ENCODE measurements at regions not wholly inside any gene's neighbourhood (a gene's known extent, or its start where the extent isn't known, plus 50 kb on each side); places are given as distances from the start of the nearest gene placed in this dataset.

GRCh38 chr1:221559911-221560310, 182.0 kb downstream of the DUSP10 start:
- no peak for DNase-seq (ENCODE audit: low read depth, low spot score)
- ChIA-PET POLR2A (no interaction called here), CTCF (interaction anchor here (1.2 kb wide), 1 partner anchor 14 kb away, joined by 4 read pairs; no protein-coding TSS in a partner anchor)
- peaks cover 7% of the 10 kb centered on the region; the same call in 1 of the 2 replicates for H3K9me3 ChIP-seq (ENCODE audit: control insufficient read depth, insufficient read depth, low read length)
- H3K27me3 ChIP-seq (ENCODE audit: control insufficient read depth, insufficient read depth, low read length) = no peaks in the 10 kb centered on the region
- H3K4me3 ChIP-seq (ENCODE audit: low read depth, low read length) = no peak overlapping the region
- TF ChIP-seq, protein P1, sequence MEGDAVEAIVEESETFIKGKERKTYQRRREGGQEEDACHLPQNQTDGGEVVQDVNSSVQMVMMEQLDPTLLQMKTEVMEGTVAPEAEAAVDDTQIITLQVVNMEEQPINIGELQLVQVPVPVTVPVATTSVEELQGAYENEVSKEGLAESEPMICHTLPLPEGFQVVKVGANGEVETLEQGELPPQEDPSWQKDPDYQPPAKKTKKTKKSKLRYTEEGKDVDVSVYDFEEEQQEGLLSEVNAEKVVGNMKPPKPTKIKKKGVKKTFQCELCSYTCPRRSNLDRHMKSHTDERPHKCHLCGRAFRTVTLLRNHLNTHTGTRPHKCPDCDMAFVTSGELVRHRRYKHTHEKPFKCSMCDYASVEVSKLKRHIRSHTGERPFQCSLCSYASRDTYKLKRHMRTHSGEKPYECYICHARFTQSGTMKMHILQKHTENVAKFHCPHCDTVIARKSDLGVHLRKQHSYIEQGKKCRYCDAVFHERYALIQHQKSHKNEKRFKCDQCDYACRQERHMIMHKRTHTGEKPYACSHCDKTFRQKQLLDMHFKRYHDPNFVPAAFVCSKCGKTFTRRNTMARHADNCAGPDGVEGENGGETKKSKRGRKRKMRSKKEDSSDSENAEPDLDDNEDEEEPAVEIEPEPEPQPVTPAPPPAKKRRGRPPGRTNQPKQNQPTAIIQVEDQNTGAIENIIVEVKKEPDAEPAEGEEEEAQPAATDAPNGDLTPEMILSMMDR (IDR thresholded peaks at IDR 0.05; ENCODE audit: low read depth, low read length) = no peak
- H3K27ac ChIP-seq (ENCODE audit: low read depth, low read length) = no peak overlapping the region

DNA sequence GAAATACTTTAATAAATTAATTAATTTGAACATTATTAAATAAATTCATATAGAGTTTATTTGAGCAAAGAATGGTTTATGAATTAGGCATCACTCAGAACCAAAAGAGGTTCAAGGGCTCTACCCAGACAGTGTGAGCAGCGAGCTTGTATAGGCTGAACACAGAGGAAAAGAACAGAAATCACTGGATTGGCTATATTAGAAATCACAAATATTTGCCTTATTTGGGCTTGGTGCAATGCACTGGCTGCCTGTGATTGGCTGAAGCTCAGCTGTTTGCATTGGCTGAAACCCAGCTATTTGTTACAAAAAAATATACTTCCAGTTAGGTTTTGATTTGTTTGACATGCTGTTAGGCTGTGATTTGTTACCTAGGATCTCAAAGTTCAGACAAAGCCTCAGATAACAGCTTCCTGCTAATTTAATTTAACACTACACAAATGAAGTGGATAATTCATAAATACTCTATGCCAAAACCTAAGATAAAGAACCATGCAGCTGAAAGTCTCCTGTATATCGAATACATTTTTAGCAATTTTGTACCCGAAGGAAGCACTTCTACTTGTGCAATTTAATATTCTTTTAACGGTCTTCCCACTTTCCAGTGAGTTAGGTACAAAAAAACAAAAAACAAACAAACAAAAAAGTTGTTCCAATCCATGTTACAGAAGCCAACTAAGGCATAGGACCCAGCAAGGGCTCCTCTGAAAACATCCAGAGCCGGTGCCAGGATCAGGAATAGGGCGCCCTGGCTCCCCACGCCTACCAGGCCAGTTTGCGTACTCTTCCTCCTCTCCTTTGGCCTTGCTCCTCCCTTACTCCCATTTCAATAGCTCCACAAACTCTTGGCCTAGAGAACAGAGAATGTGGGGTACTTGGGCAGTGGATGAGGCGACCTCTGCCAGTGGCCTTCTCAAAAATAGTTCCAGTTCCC, 179.1 kb downstream of the DUSP10 start:
- ChIA-PET POLR2A (no interaction called here), CTCF (no interaction called here)
- Histone ChIP-seq H3K4me3 (ENCODE audit: low read depth, low read length) (no peak overlapping the region), H3K27me3 (ENCODE audit: control insufficient read depth, insufficient read depth, low read length) (no peaks in the 10 kb centered on the region), H3K9me3 (ENCODE audit: control insufficient read depth, insufficient read depth, low read length) (peaks cover 7% of the 10 kb centered on the region; the same call in 1 of the 2 replicates), H3K27ac (ENCODE audit: low read depth, low read length) (no peak overlapping the region)
- no peak for DNase-seq (ENCODE audit: low read depth, low spot score)
- TF ChIP-seq, protein P1 (IDR thresholded peaks at IDR 0.05; ENCODE audit: low read depth, low read length) = no peak

DNA sequence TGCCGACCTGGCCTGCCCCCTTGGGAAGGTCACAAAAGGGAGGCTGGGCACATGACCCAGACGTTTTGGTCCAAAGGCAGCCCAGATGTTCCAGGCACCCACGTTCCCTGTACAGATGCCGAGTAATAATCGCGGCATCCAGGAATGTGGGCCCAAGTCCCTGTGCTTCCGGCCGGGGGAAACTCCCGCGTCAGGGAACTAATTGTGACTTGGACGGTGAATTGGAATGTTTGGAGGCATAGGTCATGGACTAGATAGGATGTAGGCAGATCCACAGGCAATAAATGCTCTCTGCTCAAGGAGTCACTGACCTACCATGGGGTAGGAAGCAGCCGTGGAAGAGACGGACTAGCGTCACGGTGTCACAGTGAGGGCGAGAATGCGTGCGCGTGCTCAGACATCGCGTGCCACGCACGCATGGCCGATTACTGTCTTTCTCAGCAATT, 178.4 kb downstream of the DUSP10 start:
- Histone ChIP-seq H3K27ac (ENCODE audit: low read depth, low read length) (no peak overlapping the region), H3K27me3 (ENCODE audit: control insufficient read depth, insufficient read depth, low read length) (no peaks in the 10 kb centered on the region), H3K9me3 (ENCODE audit: control insufficient read depth, insufficient read depth, low read length) (peaks cover 7% of the 10 kb centered on the region; the same call in 1 of the 2 replicates), H3K4me3 (ENCODE audit: low read depth, low read length) (no peak overlapping the region)
- CTCF ChIA-PET = no interaction called here
- no peak for DNase-seq (ENCODE audit: low read depth, low spot score)
- POLR2A ChIA-PET = no interaction called here
- TF ChIP-seq, protein P1 (IDR thresholded peaks at IDR 0.05; ENCODE audit: low read depth, low read length) = no peak

- no peak overlapping the region for H3K4me3 ChIP-seq (ENCODE audit: low read depth, low read length)
- H3K27ac ChIP-seq (ENCODE audit: low read depth, low read length) = no peak overlapping the region
- POLR2A ChIA-PET = interaction anchor here (0.7 kb wide), 1 partner anchor 1017 kb away, joined by 5 read pairs; no protein-coding TSS in a partner anchor
- peaks cover 7% of the 10 kb centered on the region; the same call in 1 of the 2 replicates for H3K9me3 ChIP-seq (ENCODE audit: control insufficient read depth, insufficient read depth, low read length)
- CTCF ChIA-PET = interaction anchor here (0.6 to 1.8 kb wide), 2 partner anchors 8 to 253 kb away, joined by 3 read pairs; no protein-coding TSS in a partner anchor
- H3K27me3 ChIP-seq (ENCODE audit: control insufficient read depth, insufficient read depth, low read length) = no peaks in the 10 kb centered on the region
- TF ChIP-seq, protein P1 (IDR thresholded peaks at IDR 0.05; ENCODE audit: low read depth, low read length) = no peak
- no peak for DNase-seq (ENCODE audit: low read depth, low spot score)
Measured at GRCh38 chr1:221564891-221565290, 177.0 kb downstream of the DUSP10 start.

DNA sequence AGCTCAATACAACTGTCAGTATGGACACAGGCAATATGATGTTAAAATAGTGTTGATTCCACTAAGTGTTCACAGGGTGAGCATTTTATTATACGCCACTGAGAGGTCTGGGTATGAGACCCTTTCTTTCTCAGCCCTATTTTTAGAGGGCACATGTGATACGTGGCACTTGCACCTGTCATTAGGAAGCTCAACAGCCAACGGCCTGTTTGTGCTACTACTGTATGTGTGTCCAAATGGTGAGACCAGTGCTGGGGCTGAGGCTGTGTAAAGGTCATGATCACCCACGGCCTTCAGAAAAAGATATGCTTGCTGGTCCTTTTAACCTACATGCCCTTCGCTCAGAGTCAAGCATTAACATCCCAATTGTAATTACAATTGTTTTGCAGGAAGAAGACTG, 176.2 kb downstream of the DUSP10 start:
- DNase-seq (ENCODE audit: low read depth, low spot score) = no peak
- Histone ChIP-seq H3K27ac (ENCODE audit: low read depth, low read length) (no peak overlapping the region), H3K9me3 (ENCODE audit: control insufficient read depth, insufficient read depth, low read length) (peaks cover 7% of the 10 kb centered on the region; the same call in 1 of the 2 replicates), H3K4me3 (ENCODE audit: low read depth, low read length) (no peak overlapping the region), H3K27me3 (ENCODE audit: control insufficient read depth, insufficient read depth, low read length) (no peaks in the 10 kb centered on the region)
- ChIA-PET CTCF (interaction anchor here (0.6 to 1.8 kb wide), 2 partner anchors 9 to 254 kb away, joined by 3 read pairs; no protein-coding TSS in a partner anchor), POLR2A (interaction anchor here (0.7 kb wide), 1 partner anchor 1017 kb away, joined by 5 read pairs; no protein-coding TSS in a partner anchor)
- TF ChIP-seq, protein P1 (IDR thresholded peaks at IDR 0.05; ENCODE audit: low read depth, low read length) = no peak

Data from AG04450 (cell line).